ENCODE measurements at regions not wholly inside any gene's neighbourhood (a gene's known extent, or its start where the extent isn't known, plus 50 kb on each side); places are given as distances from the start of the nearest gene placed in this dataset.

- Histone ChIP-seq H2BK120ac (replicated peaks; ENCODE audit: low read depth, low read length) (no peak overlapping the region), H3K4me1 (replicated peaks in 1 of 4; ENCODE audit: control insufficient read depth in 3 of 4, insufficient read depth in 4 of 4, low read length in 3 of 4) (peaks cover 0 to 2% (median 0%) of the 10 kb centered on the region in 4 experiments; a peak in 1 of 7 replicates), H2BK12ac (ENCODE audit: low read depth, low read length) (no peak overlapping the region), H3K4me3 (ENCODE audit: extremely low read depth in 1 of 4, insufficient read depth in 2 of 4, low read depth in 3 of 4, low read length in 4 of 4) (no peak overlapping the region), H2BK5ac (ENCODE audit: low read depth, low read length) (no peak overlapping the region), H4K5ac (ENCODE audit: insufficient read length, low read depth, low read length) (no peak overlapping the region), H4K91ac (replicated peaks; ENCODE audit: insufficient read length, low read length) (no peak overlapping the region), H3K4ac (replicated peaks; ENCODE audit: insufficient read length, low read depth, low read length) (no peak overlapping the region), H3K9me3 (ENCODE audit: insufficient read depth in 2 of 2, low read depth in 1 of 2, low read length in 1 of 2) (no peaks in the 10 kb centered on the region), H3K27me3 (replicated peaks in 1 of 4; ENCODE audit: control insufficient read depth in 3 of 4, extremely low read depth in 1 of 4, insufficient read depth in 3 of 4, low read length in 3 of 4) (no peaks in the 10 kb centered on the region), H3K27ac (ENCODE audit: low read depth, low read length) (no peak overlapping the region), H4K20me1 (replicated peaks in 1 of 2; ENCODE audit: control insufficient read depth in 1 of 2, insufficient read depth in 2 of 2, low read length in 2 of 2) (no peaks in the 10 kb centered on the region), H3K9ac (replicated peaks in 1 of 4; ENCODE audit: extremely low read depth in 1 of 4, low read depth in 3 of 4, low read length in 3 of 4) (no peak overlapping the region), H4K8ac (ENCODE audit: extremely low read depth, insufficient read depth, low read length) (no peak overlapping the region), H3K23me2 (ENCODE audit: low read depth, low read length) (no peaks in the 10 kb centered on the region), H3K18ac (ENCODE audit: extremely low read depth, low read length) (no peak overlapping the region), H2BK20ac (ENCODE audit: low read length) (no peak overlapping the region), H3K4me2 (ENCODE audit: insufficient read depth in 1 of 2, low read depth in 2 of 2, low read length in 2 of 2) (no peak overlapping the region), H2BK15ac (ENCODE audit: low read length) (no peak overlapping the region), H3K23ac (ENCODE audit: insufficient read length) (no peak overlapping the region), H3K36me3 (ENCODE audit: control insufficient read depth in 2 of 4, insufficient read depth in 4 of 4, low read length in 3 of 4) (no peaks in the 10 kb centered on the region), H2AFZ (ENCODE audit: low read length) (no peak overlapping the region), H3K79me2 (ENCODE audit: control insufficient read depth in 1 of 2, insufficient read depth in 2 of 2, low read length in 2 of 2) (no peaks in the 10 kb centered on the region), H3K56ac (replicated peaks; ENCODE audit: insufficient read length, low read depth, low read length) (no peak overlapping the region), H3K79me1 (ENCODE audit: low read depth, low read length) (no peaks in the 10 kb centered on the region), H2AK5ac (ENCODE audit: low read depth, low read length) (no peak overlapping the region), H3K14ac (ENCODE audit: insufficient read length) (no peak overlapping the region)
- TF ChIP-seq EGR1 (IDR thresholded peaks at IDR 0.05; ENCODE audit: borderline replicate concordance, low read depth, low read length): 0 out of 2 replicates have a peak, but pooled peaks have one; percentile 14
- no peak for TF ChIP-seq CBX5 (IDR thresholded peaks at IDR 0.05; ENCODE audit: low read depth, low read length)
- 80% methylated on average over 3 of the region's 3 CpGs; no CpG with 5 or more reads in 1 of the 2 experiments for WGBS, 2 experiments (ENCODE audit: extremely low coverage in 1 of 2, insufficient coverage in 1 of 2, insufficient read length in 1 of 2, insufficient replicate concordance in 2 of 2, low coverage in 1 of 2, low lambda C conversion rate in 2 of 2, missing lambda C conversion rate in 1 of 2)
- ChIA-PET CTCF (ENCODE audit: partially characterized antibody) (interaction anchor here (1.0 kb wide), 1 partner anchor 14 kb away, joined by 3 read pairs; no protein-coding TSS in a partner anchor), POLR2A (ENCODE audit: partially characterized antibody) (no interaction called here)
- DNase-seq (ENCODE audit: low read depth in 1 of 2, low spot score in 2 of 2) (no peak), FAIRE-seq (no peak)
Measured at GRCh38 chr4:33369446-33369845, 2649.3 kb downstream of the PCDH7 start.
